ENCODE measurements at regions not wholly inside any gene's neighbourhood (a gene's known extent, or its start where the extent isn't known, plus 50 kb on each side); places are given as distances from the start of the nearest gene placed in this dataset.

DNA sequence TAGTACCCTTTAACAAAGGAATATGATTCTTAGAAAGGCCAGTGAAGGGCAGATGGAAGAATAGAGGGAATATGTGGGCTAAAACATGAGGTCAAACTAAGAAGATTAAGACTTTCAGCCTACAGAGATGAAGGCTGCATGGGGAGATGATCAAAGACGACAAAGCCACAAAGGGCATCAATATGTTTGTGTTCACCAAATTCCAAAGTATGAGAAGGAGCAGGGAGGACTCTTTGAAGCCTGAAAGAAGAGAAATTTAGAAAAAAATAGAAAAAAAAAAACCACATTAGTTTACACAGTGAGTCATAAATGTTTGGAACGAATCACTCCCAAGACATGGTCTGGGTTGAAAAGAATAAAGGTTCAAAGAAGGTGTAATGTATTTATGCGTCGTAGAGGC, 131.8 kb downstream of the NEDD1 start:
- TF ChIP-seq, protein P1, sequence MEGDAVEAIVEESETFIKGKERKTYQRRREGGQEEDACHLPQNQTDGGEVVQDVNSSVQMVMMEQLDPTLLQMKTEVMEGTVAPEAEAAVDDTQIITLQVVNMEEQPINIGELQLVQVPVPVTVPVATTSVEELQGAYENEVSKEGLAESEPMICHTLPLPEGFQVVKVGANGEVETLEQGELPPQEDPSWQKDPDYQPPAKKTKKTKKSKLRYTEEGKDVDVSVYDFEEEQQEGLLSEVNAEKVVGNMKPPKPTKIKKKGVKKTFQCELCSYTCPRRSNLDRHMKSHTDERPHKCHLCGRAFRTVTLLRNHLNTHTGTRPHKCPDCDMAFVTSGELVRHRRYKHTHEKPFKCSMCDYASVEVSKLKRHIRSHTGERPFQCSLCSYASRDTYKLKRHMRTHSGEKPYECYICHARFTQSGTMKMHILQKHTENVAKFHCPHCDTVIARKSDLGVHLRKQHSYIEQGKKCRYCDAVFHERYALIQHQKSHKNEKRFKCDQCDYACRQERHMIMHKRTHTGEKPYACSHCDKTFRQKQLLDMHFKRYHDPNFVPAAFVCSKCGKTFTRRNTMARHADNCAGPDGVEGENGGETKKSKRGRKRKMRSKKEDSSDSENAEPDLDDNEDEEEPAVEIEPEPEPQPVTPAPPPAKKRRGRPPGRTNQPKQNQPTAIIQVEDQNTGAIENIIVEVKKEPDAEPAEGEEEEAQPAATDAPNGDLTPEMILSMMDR (IDR thresholded peaks at IDR 0.05): no peak
- TF ChIP-seq POLR2AphosphoS5 (IDR thresholded peaks at IDR 0.05) (no peak), POLR2A (IDR thresholded peaks at IDR 0.05) (no peak)
- no peaks in the 10 kb centered on the region for H3K4me1 ChIP-seq (replicated peaks)
- WGBS: 50% methylated on average over 4 of the region's 4 CpGs
- no peak overlapping the region for H3K4me3 ChIP-seq
- intact Hi-C loops (cut with DNase I): no loop called here
- no peaks in the 10 kb centered on the region for H3K9me3 ChIP-seq
- H3K27ac ChIP-seq: no peak overlapping the region
- no peaks in the 10 kb centered on the region for H3K27me3 ChIP-seq (replicated peaks; ENCODE audit: insufficient read depth)
- no peaks in the 10 kb centered on the region for H3K36me3 ChIP-seq
- no peak for DNase-seq (ENCODE audit: low spot score)

DNA sequence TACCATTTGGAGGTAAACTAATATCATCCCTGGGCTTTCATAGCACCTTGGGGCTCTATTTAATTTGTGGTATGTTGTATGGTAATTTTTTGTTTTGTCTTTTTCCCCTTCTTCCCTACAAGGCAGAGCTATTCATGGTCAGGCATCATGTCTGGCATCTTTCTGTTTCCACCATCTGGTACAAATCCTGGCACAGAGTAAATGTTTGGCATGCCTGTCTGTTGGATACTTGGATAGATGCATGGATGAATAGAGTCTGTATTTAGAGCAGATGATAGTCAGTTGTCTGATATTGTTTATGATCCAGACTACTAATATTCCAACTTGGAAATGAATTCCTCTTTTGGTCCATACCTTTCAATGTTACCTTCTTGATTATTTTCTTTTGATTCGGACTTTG, 139.8 kb downstream of the NEDD1 start:
- DNase-seq (ENCODE audit: low spot score): no peak
- 100% methylated on average over 1 of the region's 1 CpG for WGBS

DNA sequence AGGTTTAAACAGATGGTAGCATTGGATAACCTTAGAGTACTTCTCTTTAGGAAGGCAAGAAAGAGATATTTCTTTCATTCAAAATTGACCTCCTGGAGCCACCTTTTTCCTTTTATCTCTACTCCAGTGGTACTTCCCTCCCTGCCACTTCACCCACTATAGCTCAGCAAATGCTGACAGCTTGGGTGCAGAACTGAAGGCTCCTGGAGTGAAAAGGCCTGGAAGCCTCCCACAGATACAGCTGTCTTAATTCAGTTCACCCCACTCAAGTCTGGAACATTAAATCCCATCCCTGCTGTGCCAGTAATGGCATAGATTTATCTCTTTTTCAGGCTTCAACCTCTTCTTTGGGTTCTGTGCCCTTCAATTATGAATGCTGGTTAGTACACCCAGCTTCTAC, 140.3 kb downstream of the NEDD1 start:
- intact Hi-C loops (cut with DNase I): no loop called here
- DNase-seq (ENCODE audit: low spot score): no peak
- TF ChIP-seq POLR2A (IDR thresholded peaks at IDR 0.05) (no peak), POLR2AphosphoS5 (IDR thresholded peaks at IDR 0.05) (no peak)
- TF ChIP-seq, protein P1 (IDR thresholded peaks at IDR 0.05): no peak

More for the DNA sequence above, 139.8 kb downstream of the NEDD1 start:
- intact Hi-C loops (cut with DNase I): no loop called here
- H3K27me3 ChIP-seq (replicated peaks; ENCODE audit: insufficient read depth): no peaks in the 10 kb centered on the region
- no peak overlapping the region for H3K4me3 ChIP-seq
- TF ChIP-seq POLR2AphosphoS5 (IDR thresholded peaks at IDR 0.05) (no peak), POLR2A (IDR thresholded peaks at IDR 0.05) (no peak)
- TF ChIP-seq, protein P1 (IDR thresholded peaks at IDR 0.05): no peak
- H3K27ac ChIP-seq: no peak overlapping the region
- H3K36me3 ChIP-seq: no peaks in the 10 kb centered on the region
- no peaks in the 10 kb centered on the region for H3K4me1 ChIP-seq (replicated peaks)
- no peaks in the 10 kb centered on the region for H3K9me3 ChIP-seq

DNA sequence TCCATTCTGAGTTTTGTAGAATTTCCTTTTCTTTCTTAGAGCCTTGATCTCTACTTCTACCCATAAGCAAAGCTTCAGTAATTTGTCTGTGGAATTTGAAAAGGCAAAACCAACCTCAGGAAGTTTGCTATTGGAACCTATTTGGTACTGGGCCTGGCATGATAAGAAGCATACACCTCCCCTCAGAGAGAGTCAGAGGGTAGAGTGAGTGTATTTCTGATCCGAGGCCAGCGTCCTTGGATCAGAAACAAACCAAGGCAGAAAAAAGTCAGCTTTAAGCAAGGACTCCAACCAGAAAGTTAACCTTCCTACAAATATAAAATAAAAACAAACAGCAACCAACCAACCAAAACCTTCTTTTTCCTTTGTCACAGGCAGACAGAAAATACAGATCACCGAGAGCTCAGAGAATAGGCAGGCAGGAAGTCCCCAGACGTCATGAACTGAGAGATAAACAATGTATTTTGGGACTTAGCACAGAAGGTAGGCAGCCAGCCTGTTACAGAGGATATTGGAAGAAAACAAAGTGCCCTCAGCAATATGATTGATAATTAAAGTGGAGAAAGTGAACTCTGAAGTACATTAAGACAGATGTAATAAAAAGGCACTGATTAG, 141.5 kb downstream of the NEDD1 start:
- no peak overlapping the region for H3K4me3 ChIP-seq
- no peaks in the 10 kb centered on the region for H3K4me1 ChIP-seq (replicated peaks)
- no peaks in the 10 kb centered on the region for H3K27me3 ChIP-seq (replicated peaks; ENCODE audit: insufficient read depth)
- no peak for DNase-seq (ENCODE audit: low spot score)
- no peaks in the 10 kb centered on the region for H3K36me3 ChIP-seq
- no peak overlapping the region for H3K27ac ChIP-seq
- no peak for TF ChIP-seq POLR2AphosphoS5 (IDR thresholded peaks at IDR 0.05)
- TF ChIP-seq POLR2A (IDR thresholded peaks at IDR 0.05): no peak
- intact Hi-C loops (cut with DNase I): no loop called here
- 41% methylated on average over 4 of the region's 4 CpGs for WGBS
- no peaks in the 10 kb centered on the region for H3K9me3 ChIP-seq

More for the DNA sequence above, 140.3 kb downstream of the NEDD1 start:
- no peaks in the 10 kb centered on the region for H3K36me3 ChIP-seq
- no peaks in the 10 kb centered on the region for H3K27me3 ChIP-seq (replicated peaks; ENCODE audit: insufficient read depth)
- no peaks in the 10 kb centered on the region for H3K9me3 ChIP-seq
- no peak overlapping the region for H3K4me3 ChIP-seq
- no peak overlapping the region for H3K27ac ChIP-seq
- H3K4me1 ChIP-seq (replicated peaks): no peaks in the 10 kb centered on the region

DNA sequence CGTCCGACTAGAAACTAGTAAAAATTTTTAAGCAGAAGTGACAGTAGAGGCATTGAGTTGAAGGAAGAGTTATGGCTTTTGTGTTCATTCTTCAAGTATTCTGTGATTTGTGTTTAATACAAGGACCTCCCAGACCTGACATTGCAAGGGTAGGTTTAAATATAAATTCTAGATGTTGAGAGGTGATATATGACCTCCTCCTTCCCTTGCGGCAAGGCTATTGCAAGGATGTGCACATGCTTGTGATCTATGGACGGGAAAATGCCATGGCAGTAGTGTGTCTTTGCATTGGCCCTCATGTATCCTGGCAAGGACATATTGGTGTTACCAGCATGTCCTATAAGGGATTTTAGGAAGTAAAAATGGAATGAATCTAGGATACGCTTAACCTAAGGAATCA, 143.5 kb downstream of the NEDD1 start:
- Histone ChIP-seq H3K4me3 (no peak overlapping the region), H3K36me3 (no peaks in the 10 kb centered on the region), H3K27ac (no peak overlapping the region), H3K4me1 (replicated peaks) (no peaks in the 10 kb centered on the region), H3K27me3 (replicated peaks; ENCODE audit: insufficient read depth) (no peaks in the 10 kb centered on the region), H3K9me3 (no peaks in the 10 kb centered on the region)
- intact Hi-C loops (cut with DNase I): no loop called here
- 64% methylated on average over 5 of the region's 5 CpGs for WGBS
- TF ChIP-seq, protein P1 (IDR thresholded peaks at IDR 0.05): no peak
- no peak for DNase-seq (ENCODE audit: low spot score)

Measured in prostate gland (tissue), 2 donors.